Right lobe of liver (tissue), 6 donors: ENCODE measurements at regions not wholly inside any gene's neighbourhood (a gene's known extent, or its start where the extent isn't known, plus 50 kb on each side); places are given as distances from the start of the nearest gene placed in this dataset.
"Not testable (repeated sequence)": the region's sequence is repeated elsewhere in the genome, so short reads cannot be mapped to it uniquely, and the experiment has no call there.

ENCODE experiments used
- ATAC-seq, 4 donors: fragments of 200-7000 bp; cut with Tn5 transposase; one replicate each; pipeline ENCODE4 v1.9.1; 2020; ENCODE audit warnings: mild to moderate bottlenecking in 4 of 4, moderate library complexity in 4 of 4
- DNase-seq, 3 donors: peaks; one replicate each; pipeline ENCODE4 v3.0.0-alpha.2; 2020
- H3K27ac ChIP-seq, 3 donors: fragments of 200-600 bp; one replicate each; pipeline ENCODE4 v1.8.0; 2022
- H3K27me3 ChIP-seq, 2 donors: fragments of 200-600 bp; one replicate each; pipeline ENCODE4 v1.8.0; 2022
- H3K36me3 ChIP-seq, 4 donors: fragments of 200-600 bp; sonication (generic) in 1 of 4; one replicate each; pipeline versions ENCODE4 v1.5.1 to v1.8.0; 2017 to 2022; ENCODE audit warnings: control low read depth in 1 of 4
- H3K4me1 ChIP-seq, 4 donors: fragments of 200-600 bp; sonication (generic) in 1 of 4; one replicate each; pipeline versions ENCODE4 v1.5.1 to v1.8.0; 2017 to 2022; ENCODE audit warnings: control low read depth in 1 of 4
- H3K4me3 ChIP-seq, 3 donors: fragments of 200-600 bp; one replicate each; pipeline ENCODE4 v1.8.0; 2022
- H3K9me3 ChIP-seq, 4 donors: fragments of 200-600 bp; sonication (generic) in 1 of 4; one replicate each; pipeline versions ENCODE4 v1.5.1 to v1.8.0; 2017 to 2022; ENCODE audit warnings: control low read depth in 1 of 4
- CTCF ChIP-seq, 4 donors: fragments of 200-600 bp in 3 of 4; fragments of 450-650 bp in 1 of 4; IDR thresholded peaks; one replicate each; pipeline versions ENCODE4 v1.5.1 to v1.8.0; 2016 to 2022; ENCODE audit warnings: antibody characterized with exemption in 4 of 4, mild to moderate bottlenecking in 2 of 4
- POLR2A ChIP-seq: fragments of 450-650 bp; IDR thresholded peaks from one replicate; pipeline ENCODE4 v1.6.1; 2017; ENCODE audit warnings: antibody characterized with exemption, mild to moderate bottlenecking
- WGBS: methylation state at CpG from one replicate; pipeline ENCODE4 v1.1.6; 2018; ENCODE audit warnings: low coverage, low lambda C conversion rate; ENCODE audit not compliant: insufficient coverage; ENCODE audit errors: missing lambda C conversion rate; 5-methylcytosine and 5-hydroxymethylcytosine counted together
- intact Hi-C, 2 donors: fragments of 100-400 bp; cut with DNase I; formaldehyde crosslinking; loops; one replicate each; pipeline versions ENCODE4 v1.11.2 to v1.14.1; 2022
- donor health status: DM: no; HTN: yes; CAD: no.
- donor health status: DM: no; HTN: no; CAD: no.
- donor health status: DM: no; HTN: no; CAD: no.
- donor health status: DM: no; HTN: yes; CAD: no.
- donor health status: DM: no; HTN: yes; CAD: no.

- Histone ChIP-seq H3K27me3 (no peaks in the 10 kb centered on the region), H3K36me3 (no peaks in the 10 kb centered on the region), H3K4me1 (no peaks in the 10 kb centered on the region), H3K9me3 (no peaks in the 10 kb centered on the region), H3K27ac (no peak overlapping the region), H3K4me3 (no peak overlapping the region)
- DNase-seq (no peak), ATAC-seq (no peak)
- intact Hi-C loops: no loop called here
- WGBS: 50% methylated on average over 10 of the region's 18 CpGs
- TF ChIP-seq CTCF (IDR thresholded peaks at IDR 0.05) (no peak), POLR2A (no peak)
Measured at GRCh38 chr21:33139084-33139483, 69.1 kb downstream of the OLIG1 start.

GRCh38 chr21:33140288-33140687 lies 70.3 kb downstream of the OLIG1 start:
- no peaks in the 10 kb centered on the region for H3K9me3 ChIP-seq
- H3K4me3 ChIP-seq: no peak overlapping the region
- H3K4me1 ChIP-seq: no peaks in the 10 kb centered on the region
- no peaks in the 10 kb centered on the region for H3K27me3 ChIP-seq
- intact Hi-C loops: no loop called here
- TF ChIP-seq POLR2A (no peak), CTCF (IDR thresholded peaks at IDR 0.05) (no peak)
- DNase-seq: no peak
- no peak for ATAC-seq
- 37% methylated on average over 2 of the region's 2 CpGs for WGBS
- no peaks in the 10 kb centered on the region for H3K36me3 ChIP-seq
- H3K27ac ChIP-seq: no peak overlapping the region

GRCh38 chr21:33146467-33146866 lies 76.5 kb downstream of the OLIG1 start:
- Histone ChIP-seq H3K4me3 (no peak overlapping the region), H3K4me1 (no peaks in the 10 kb centered on the region), H3K27me3 (no peaks in the 10 kb centered on the region), H3K27ac (no peak overlapping the region), H3K36me3 (no peaks in the 10 kb centered on the region), H3K9me3 (no peaks in the 10 kb centered on the region)
- WGBS: 31% methylated on average over 3 of the region's 4 CpGs
- intact Hi-C loops: no loop called here
- TF ChIP-seq POLR2A (no peak), CTCF (IDR thresholded peaks at IDR 0.05) (no peak)
- DNase-seq (no peak), ATAC-seq (no peak)

- Histone ChIP-seq H3K9me3 (no peaks in the 10 kb centered on the region), H3K27me3 (no peaks in the 10 kb centered on the region), H3K4me3 (no peak overlapping the region), H3K4me1 (no peaks in the 10 kb centered on the region), H3K27ac (no peak overlapping the region), H3K36me3 (no peaks in the 10 kb centered on the region)
- no peak for DNase-seq
- intact Hi-C loops: no loop called here
- 59% methylated on average over 6 of the region's 11 CpGs for WGBS
- TF ChIP-seq CTCF (IDR thresholded peaks at IDR 0.05): no peak
- TF ChIP-seq POLR2A: no peak
- ATAC-seq: no peak
Measured at GRCh38 chr21:33149181-33149580, 79.2 kb downstream of the OLIG1 start.

- H3K36me3 ChIP-seq, H3K4me3 ChIP-seq, intact Hi-C loops, ATAC-seq, DNase-seq, H3K9me3 ChIP-seq, H3K27ac ChIP-seq, H3K27me3 ChIP-seq, H3K4me1 ChIP-seq: not testable (repeated sequence)
- WGBS: 63% methylated on average over 3 of the region's 3 CpGs
Measured at GRCh38 chr21:33150968-33151367, 78.8 kb upstream of the IFNAR2 start.
